NCI-H510A treated with DMSO at 0.1 percent for 48 hours (cell line): ENCODE measurements at regions not wholly inside any gene's neighbourhood (a gene's known extent, or its start where the extent isn't known, plus 50 kb on each side); places are given as distances from the start of the nearest gene placed in this dataset.

Experiments
- DNase-seq: peaks from one replicate; lab custom pipeline; 2025; lab: John Stamatoyannopoulos, UW

- no peak for DNase-seq
These were observed 311.0 kb upstream of the JARID2 start for GRCh38 chr6:14934844-14935243.

- no peak for DNase-seq
These were observed 309.0 kb upstream of the JARID2 start for GRCh38 chr6:14936861-14937260.

GRCh38 chr6:14943116-14943515 lies 302.8 kb upstream of the JARID2 start:
- DNase-seq: no peak

GRCh38 chr6:14944593-14944992 lies 301.3 kb upstream of the JARID2 start:
- DNase-seq: no peak

GRCh38 chr6:14945461-14946185 lies 300.2 kb upstream of the JARID2 start:
- no peak for DNase-seq

GRCh38 chr6:14946753-14947152 lies 299.1 kb upstream of the JARID2 start:
- no peak for DNase-seq

- no peak for DNase-seq
These were observed 297.2 kb upstream of the JARID2 start for GRCh38 chr6:14948586-14949245.

GRCh38 chr6:14950103-14950969 lies 295.5 kb upstream of the JARID2 start:
- no peak for DNase-seq

- DNase-seq: no peak
These were observed 294.9 kb upstream of the JARID2 start for GRCh38 chr6:14950970-14951276.

GRCh38 chr6:14951704-14952103 lies 294.2 kb upstream of the JARID2 start:
- DNase-seq: no peak

GRCh38 chr6:14953836-14954235 lies 292.0 kb upstream of the JARID2 start:
- DNase-seq: no peak

GRCh38 chr6:14957355-14958059 lies 288.4 kb upstream of the JARID2 start:
- DNase-seq: no peak

- DNase-seq: no peak
These were observed 286.5 kb upstream of the JARID2 start for GRCh38 chr6:14959324-14959885.

- peak; percentile 28 for DNase-seq
These were observed 281.2 kb upstream of the JARID2 start for GRCh38 chr6:14964556-14965270.

- no peak for DNase-seq
These were observed 280.3 kb upstream of the JARID2 start for GRCh38 chr6:14965424-14966075.

GRCh38 chr6:14966096-14966905 lies 279.6 kb upstream of the JARID2 start:
- DNase-seq: no peak

GRCh38 chr6:14966906-14967711 lies 278.8 kb upstream of the JARID2 start:
- DNase-seq: no peak

GRCh38 chr6:14968056-14968637 lies 277.7 kb upstream of the JARID2 start:
- no peak for DNase-seq

- DNase-seq: no peak
These were observed 276.7 kb upstream of the JARID2 start for GRCh38 chr6:14969126-14969525.
